GM21737 (cell line): ENCODE measurements at regions not wholly inside any gene's neighbourhood (a gene's known extent, or its start where the extent isn't known, plus 50 kb on each side); places are given as distances from the start of the nearest gene placed in this dataset.
"Not testable (repeated sequence)": the region's sequence is repeated elsewhere in the genome, so short reads cannot be mapped to it uniquely, and the experiment has no call there.

Experiments
- ATAC-seq: cut with Tn5 transposase; IDR thresholded peaks from one replicate; pipeline ENCODE4 v1.9.1; 2021; ENCODE audit warnings: mild to moderate bottlenecking, moderate library complexity; ENCODE audit not compliant: unreplicated experiment

GRCh38 chr2:36168115-36168514, 187.5 kb upstream of the CRIM1 start:
- no peak for ATAC-seq

- ATAC-seq: no peak
Observed at GRCh38 chr2:36165132-36165531, 190.4 kb upstream of the CRIM1 start.

- ATAC-seq: no peak
Observed at GRCh38 chr2:36163520-36164254, 191.9 kb upstream of the CRIM1 start.

- ATAC-seq: not testable (repeated sequence)
Observed at GRCh38 chr2:36157093-36157492, 198.5 kb upstream of the CRIM1 start.

GRCh38 chr2:36147670-36148390, 207.7 kb upstream of the CRIM1 start:
- peak; percentile 92 for ATAC-seq

- ATAC-seq: no peak
Observed at GRCh38 chr2:36146765-36147164, 208.8 kb upstream of the CRIM1 start.

GRCh38 chr2:36140391-36140790, 215.2 kb upstream of the CRIM1 start:
- no peak for ATAC-seq

- ATAC-seq: no peak
Observed at GRCh38 chr2:36137612-36138011, 218.0 kb upstream of the CRIM1 start.

- no peak for ATAC-seq
Observed at GRCh38 chr2:36134281-36134680, 221.3 kb upstream of the CRIM1 start.

- ATAC-seq: no peak
Observed at GRCh38 chr2:36128359-36128758, 227.2 kb upstream of the CRIM1 start.

- no peak for ATAC-seq
Observed at GRCh38 chr2:36125702-36126101, 229.9 kb upstream of the CRIM1 start.

GRCh38 chr2:36123995-36124394, 231.6 kb upstream of the CRIM1 start:
- ATAC-seq: no peak

- ATAC-seq: no peak
Observed at GRCh38 chr2:36097022-36097421, 258.6 kb upstream of the CRIM1 start.

- ATAC-seq: not testable (repeated sequence)
Observed at GRCh38 chr2:36091844-36092741, 263.5 kb upstream of the CRIM1 start.

GRCh38 chr2:36088716-36089328, 266.8 kb upstream of the CRIM1 start:
- no peak for ATAC-seq

GRCh38 chr2:36087344-36087743, 268.2 kb upstream of the CRIM1 start:
- ATAC-seq: no peak

GRCh38 chr2:36079793-36080192, 275.8 kb upstream of the CRIM1 start:
- ATAC-seq: no peak

GRCh38 chr2:36074008-36074407, 281.6 kb upstream of the CRIM1 start:
- no peak for ATAC-seq

GRCh38 chr2:36071698-36072097, 283.9 kb upstream of the CRIM1 start:
- ATAC-seq: no peak

- no peak for ATAC-seq
Observed at GRCh38 chr2:36069074-36069473, 286.5 kb upstream of the CRIM1 start.

- ATAC-seq: no peak
Observed at GRCh38 chr2:36068086-36068485, 287.5 kb upstream of the CRIM1 start.
